Glomerular visceral epithelial cell (primary cell): ENCODE measurements at regions not wholly inside any gene's neighbourhood (a gene's known extent, or its start where the extent isn't known, plus 50 kb on each side); places are given as distances from the start of the nearest gene placed in this dataset.
A peak's percentile ranks its signal among the peaks of the same experiment; 100 is the strongest.

Source experiments
- DNase-seq: peaks from one replicate; pipeline ENCODE4 v3.0.0-alpha.2; 2016; ENCODE audit errors: extremely low spot score

GRCh38 chr13:30359991-30360390 lies 52.6 kb upstream of the KATNAL1 start:
- DNase-seq, result no peak

- no peak for DNase-seq
Observed at GRCh38 chr13:30360586-30360985, 53.2 kb upstream of the KATNAL1 start.

GRCh38 chr13:30362005-30362788 lies 54.8 kb upstream of the KATNAL1 start:
- DNase-seq, result no peak

GRCh38 chr13:30362869-30363268 lies 55.5 kb upstream of the KATNAL1 start:
- no peak for DNase-seq

- no peak for DNase-seq
Observed at GRCh38 chr13:30363725-30364124, 56.4 kb upstream of the KATNAL1 start.

GRCh38 chr13:30364133-30364532 lies 56.8 kb upstream of the KATNAL1 start:
- no peak for DNase-seq

- DNase-seq, result peak; percentile 18
Observed at GRCh38 chr13:30364876-30365275, 57.4 kb upstream of the UBE2L5 start.

- DNase-seq, result no peak
Observed at GRCh38 chr13:30366088-30366487, 56.2 kb upstream of the UBE2L5 start.

GRCh38 chr13:30367296-30367695 lies 55.0 kb upstream of the UBE2L5 start:
- no peak for DNase-seq

- DNase-seq, result no peak
Observed at GRCh38 chr13:30370146-30370545, 52.1 kb upstream of the UBE2L5 start.

GRCh38 chr13:30370916-30371521 lies 51.3 kb upstream of the UBE2L5 start:
- DNase-seq, result no peak

- peak; percentile 29 for DNase-seq
Observed at GRCh38 chr13:30371649-30372265, 50.5 kb upstream of the UBE2L5 start.
